ENCODE measurements at regions not wholly inside any gene's neighbourhood (a gene's known extent, or its start where the extent isn't known, plus 50 kb on each side); places are given as distances from the start of the nearest gene placed in this dataset.

DNA sequence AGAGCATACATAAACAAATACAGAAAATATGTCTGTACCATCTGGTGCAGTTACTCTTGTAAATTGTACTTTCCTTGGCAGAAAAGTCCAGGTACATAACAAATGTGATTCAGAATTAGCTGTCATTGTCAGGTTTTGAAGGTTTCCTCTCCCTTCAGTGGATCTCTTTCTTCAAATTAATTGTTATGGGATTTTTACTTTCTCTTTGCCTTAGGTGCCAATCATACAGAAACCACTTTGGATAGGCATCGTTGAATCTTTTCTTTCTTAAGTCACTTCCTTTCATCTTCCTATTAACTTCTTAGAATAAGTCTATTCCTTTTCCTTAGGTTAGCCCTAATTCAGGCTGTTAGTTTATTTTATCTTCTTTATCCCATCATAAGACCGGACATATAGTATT is 1992.1 kb upstream of the IGFBP7 start:
- TF ChIP-seq, protein P1, sequence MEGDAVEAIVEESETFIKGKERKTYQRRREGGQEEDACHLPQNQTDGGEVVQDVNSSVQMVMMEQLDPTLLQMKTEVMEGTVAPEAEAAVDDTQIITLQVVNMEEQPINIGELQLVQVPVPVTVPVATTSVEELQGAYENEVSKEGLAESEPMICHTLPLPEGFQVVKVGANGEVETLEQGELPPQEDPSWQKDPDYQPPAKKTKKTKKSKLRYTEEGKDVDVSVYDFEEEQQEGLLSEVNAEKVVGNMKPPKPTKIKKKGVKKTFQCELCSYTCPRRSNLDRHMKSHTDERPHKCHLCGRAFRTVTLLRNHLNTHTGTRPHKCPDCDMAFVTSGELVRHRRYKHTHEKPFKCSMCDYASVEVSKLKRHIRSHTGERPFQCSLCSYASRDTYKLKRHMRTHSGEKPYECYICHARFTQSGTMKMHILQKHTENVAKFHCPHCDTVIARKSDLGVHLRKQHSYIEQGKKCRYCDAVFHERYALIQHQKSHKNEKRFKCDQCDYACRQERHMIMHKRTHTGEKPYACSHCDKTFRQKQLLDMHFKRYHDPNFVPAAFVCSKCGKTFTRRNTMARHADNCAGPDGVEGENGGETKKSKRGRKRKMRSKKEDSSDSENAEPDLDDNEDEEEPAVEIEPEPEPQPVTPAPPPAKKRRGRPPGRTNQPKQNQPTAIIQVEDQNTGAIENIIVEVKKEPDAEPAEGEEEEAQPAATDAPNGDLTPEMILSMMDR (IDR thresholded peaks at IDR 0.05) = no peak
- TF ChIP-seq POLR2A (IDR thresholded peaks at IDR 0.05) = no peak

Measured in tibial nerve (tissue), 3 donors.